SW480 (cell line): ENCODE measurements at regions not wholly inside any gene's neighbourhood (a gene's known extent, or its start where the extent isn't known, plus 50 kb on each side); places are given as distances from the start of the nearest gene placed in this dataset.
"Not testable (repeated sequence)": the region's sequence is repeated elsewhere in the genome, so short reads cannot be mapped to it uniquely, and the experiment has no call there.

ENCODE experiments used
- DNase-seq: peaks from one replicate; pipeline ENCODE4 v3.0.0-alpha.2; 2016; ENCODE audit warnings: low spot score

GRCh38 chr16:88128556-88128955 is 177.3 kb downstream of the BANP start:
- no peak for DNase-seq

- DNase-seq = not testable (repeated sequence)
These were observed 177.9 kb downstream of the BANP start for GRCh38 chr16:88129133-88129532.

GRCh38 chr16:88130016-88130415 is 178.8 kb downstream of the BANP start:
- no peak for DNase-seq

GRCh38 chr16:88130681-88131080 is 179.4 kb downstream of the BANP start:
- DNase-seq = no peak

GRCh38 chr16:88131256-88131655 is 180.0 kb downstream of the BANP start:
- DNase-seq = no peak

- DNase-seq = no peak
These were observed 180.7 kb downstream of the BANP start for GRCh38 chr16:88131966-88132365.

GRCh38 chr16:88132836-88133506 is 181.7 kb downstream of the BANP start:
- no peak for DNase-seq

GRCh38 chr16:88133507-88133843 is 182.2 kb downstream of the BANP start:
- DNase-seq = no peak

GRCh38 chr16:88134172-88134898 is 183.1 kb downstream of the BANP start:
- not testable (repeated sequence) for DNase-seq

- DNase-seq = not testable (repeated sequence)
These were observed 183.9 kb downstream of the BANP start for GRCh38 chr16:88134899-88135682.

- not testable (repeated sequence) for DNase-seq
These were observed 185.0 kb downstream of the BANP start for GRCh38 chr16:88136211-88136713.

GRCh38 chr16:88136939-88137338 is 185.7 kb downstream of the BANP start:
- not testable (repeated sequence) for DNase-seq

GRCh38 chr16:88139141-88139540 is 187.9 kb downstream of the BANP start:
- DNase-seq = not testable (repeated sequence)

GRCh38 chr16:88140195-88140594 is 189.0 kb downstream of the BANP start:
- DNase-seq = not testable (repeated sequence)

GRCh38 chr16:88141580-88141979 is 190.3 kb downstream of the BANP start:
- no peak for DNase-seq

- DNase-seq = not testable (repeated sequence)
These were observed 191.1 kb downstream of the BANP start for GRCh38 chr16:88142056-88142935.

- DNase-seq = not testable (repeated sequence)
These were observed 192.1 kb downstream of the BANP start for GRCh38 chr16:88143122-88144027.

- DNase-seq = no peak
These were observed 192.8 kb downstream of the BANP start for GRCh38 chr16:88144028-88144511.

GRCh38 chr16:88145376-88145775 is 194.1 kb downstream of the BANP start:
- DNase-seq = not testable (repeated sequence)

GRCh38 chr16:88145824-88146405 is 194.7 kb downstream of the BANP start:
- DNase-seq = not testable (repeated sequence)
